Panc1 (cell line): ENCODE measurements at regions not wholly inside any gene's neighbourhood (a gene's known extent, or its start where the extent isn't known, plus 50 kb on each side); places are given as distances from the start of the nearest gene placed in this dataset.

Experiments used
- POLR2AphosphoS5 ChIP-seq: IDR thresholded peaks from 2 replicates; pipeline ENCODE4 v1.6.1; 2012; ENCODE audit warnings: mild to moderate bottlenecking, low read depth, low read length, moderate library complexity
- TF ChIP-seq, protein P1 (sequence below): fragments of 450-650 bp; IDR thresholded peaks from 2 replicates; pipeline ENCODE4 v1.5.1; 2017; ENCODE audit warnings: mild to moderate bottlenecking
- TF ChIP-seq, protein P2 (sequence below), 2 experiments: IDR thresholded peaks; 2 replicates each; pipeline ENCODE4 v1.6.1; 2011 to 2012; ENCODE audit warnings: low read depth in 2 of 2, control low read depth in 1 of 2, low read length in 1 of 2, mild to moderate bottlenecking in 1 of 2, moderate library complexity in 1 of 2; ENCODE audit not compliant: insufficient read depth in 1 of 2

DNA sequence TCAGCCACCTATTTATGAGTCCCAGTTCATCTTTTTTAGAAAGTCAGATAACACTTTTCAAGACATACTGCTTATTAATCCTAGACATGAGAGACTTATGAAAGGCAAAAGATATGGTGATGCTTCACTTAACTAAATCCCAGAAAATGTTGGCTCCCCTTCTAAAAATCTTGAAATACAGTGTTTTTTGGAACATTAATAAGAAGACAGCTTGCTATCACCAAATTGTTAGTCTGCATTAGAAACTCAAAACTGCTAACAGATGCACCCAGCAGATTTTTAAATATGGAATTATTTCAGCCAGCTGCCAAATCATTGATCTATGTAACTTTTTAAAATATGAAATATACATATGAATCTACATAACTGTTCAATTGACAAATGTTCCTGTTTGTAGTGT, 108.6 kb upstream of the TIAM2 start:
- no peak for TF ChIP-seq POLR2AphosphoS5
- TF ChIP-seq, protein P1, sequence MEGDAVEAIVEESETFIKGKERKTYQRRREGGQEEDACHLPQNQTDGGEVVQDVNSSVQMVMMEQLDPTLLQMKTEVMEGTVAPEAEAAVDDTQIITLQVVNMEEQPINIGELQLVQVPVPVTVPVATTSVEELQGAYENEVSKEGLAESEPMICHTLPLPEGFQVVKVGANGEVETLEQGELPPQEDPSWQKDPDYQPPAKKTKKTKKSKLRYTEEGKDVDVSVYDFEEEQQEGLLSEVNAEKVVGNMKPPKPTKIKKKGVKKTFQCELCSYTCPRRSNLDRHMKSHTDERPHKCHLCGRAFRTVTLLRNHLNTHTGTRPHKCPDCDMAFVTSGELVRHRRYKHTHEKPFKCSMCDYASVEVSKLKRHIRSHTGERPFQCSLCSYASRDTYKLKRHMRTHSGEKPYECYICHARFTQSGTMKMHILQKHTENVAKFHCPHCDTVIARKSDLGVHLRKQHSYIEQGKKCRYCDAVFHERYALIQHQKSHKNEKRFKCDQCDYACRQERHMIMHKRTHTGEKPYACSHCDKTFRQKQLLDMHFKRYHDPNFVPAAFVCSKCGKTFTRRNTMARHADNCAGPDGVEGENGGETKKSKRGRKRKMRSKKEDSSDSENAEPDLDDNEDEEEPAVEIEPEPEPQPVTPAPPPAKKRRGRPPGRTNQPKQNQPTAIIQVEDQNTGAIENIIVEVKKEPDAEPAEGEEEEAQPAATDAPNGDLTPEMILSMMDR: no peak
- TF ChIP-seq, protein P2, sequence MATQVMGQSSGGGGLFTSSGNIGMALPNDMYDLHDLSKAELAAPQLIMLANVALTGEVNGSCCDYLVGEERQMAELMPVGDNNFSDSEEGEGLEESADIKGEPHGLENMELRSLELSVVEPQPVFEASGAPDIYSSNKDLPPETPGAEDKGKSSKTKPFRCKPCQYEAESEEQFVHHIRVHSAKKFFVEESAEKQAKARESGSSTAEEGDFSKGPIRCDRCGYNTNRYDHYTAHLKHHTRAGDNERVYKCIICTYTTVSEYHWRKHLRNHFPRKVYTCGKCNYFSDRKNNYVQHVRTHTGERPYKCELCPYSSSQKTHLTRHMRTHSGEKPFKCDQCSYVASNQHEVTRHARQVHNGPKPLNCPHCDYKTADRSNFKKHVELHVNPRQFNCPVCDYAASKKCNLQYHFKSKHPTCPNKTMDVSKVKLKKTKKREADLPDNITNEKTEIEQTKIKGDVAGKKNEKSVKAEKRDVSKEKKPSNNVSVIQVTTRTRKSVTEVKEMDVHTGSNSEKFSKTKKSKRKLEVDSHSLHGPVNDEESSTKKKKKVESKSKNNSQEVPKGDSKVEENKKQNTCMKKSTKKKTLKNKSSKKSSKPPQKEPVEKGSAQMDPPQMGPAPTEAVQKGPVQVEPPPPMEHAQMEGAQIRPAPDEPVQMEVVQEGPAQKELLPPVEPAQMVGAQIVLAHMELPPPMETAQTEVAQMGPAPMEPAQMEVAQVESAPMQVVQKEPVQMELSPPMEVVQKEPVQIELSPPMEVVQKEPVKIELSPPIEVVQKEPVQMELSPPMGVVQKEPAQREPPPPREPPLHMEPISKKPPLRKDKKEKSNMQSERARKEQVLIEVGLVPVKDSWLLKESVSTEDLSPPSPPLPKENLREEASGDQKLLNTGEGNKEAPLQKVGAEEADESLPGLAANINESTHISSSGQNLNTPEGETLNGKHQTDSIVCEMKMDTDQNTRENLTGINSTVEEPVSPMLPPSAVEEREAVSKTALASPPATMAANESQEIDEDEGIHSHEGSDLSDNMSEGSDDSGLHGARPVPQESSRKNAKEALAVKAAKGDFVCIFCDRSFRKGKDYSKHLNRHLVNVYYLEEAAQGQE (IDR thresholded peaks at IDR 0.05; ENCODE audit: insufficient read depth in 1 of 2, low read depth in 2 of 2, low read length in 1 of 2): no peak
